Endodermal cell (in vitro differentiated cells): ENCODE measurements at regions not wholly inside any gene's neighbourhood (a gene's known extent, or its start where the extent isn't known, plus 50 kb on each side); places are given as distances from the start of the nearest gene placed in this dataset.

Source experiments
- DNase-seq: peaks from one replicate; pipeline ENCODE4 v3.0.0-alpha.2; 2017
- H3K27ac ChIP-seq: 2 replicates; pipeline ENCODE4 v1.5.1; 2013; ENCODE audit warnings: mild to moderate bottlenecking, low read depth, low read length, moderate library complexity
- H3K27me3 ChIP-seq: 2 replicates; pipeline ENCODE4 v1.6.1; 2013; ENCODE audit warnings: mild to moderate bottlenecking, low read length, moderate library complexity; ENCODE audit not compliant: insufficient read depth, control insufficient read depth, poor library complexity, severe bottlenecking
- H3K36me3 ChIP-seq: 2 replicates; pipeline ENCODE4 v1.7.0; 2013; ENCODE audit warnings: mild to moderate bottlenecking, low read length, moderate library complexity; ENCODE audit not compliant: control insufficient read depth, insufficient read depth
- H3K4me1 ChIP-seq: one replicate; pipeline ENCODE4 v1.7.0; 2013; ENCODE audit warnings: low read length; ENCODE audit not compliant: control insufficient read depth, insufficient read depth
- H3K4me3 ChIP-seq: 2 replicates; pipeline ENCODE4 v1.5.1; 2013; ENCODE audit warnings: mild to moderate bottlenecking, low read length, moderate library complexity
- H3K9ac ChIP-seq: 2 replicates; pipeline ENCODE4 v1.6.1; 2013; ENCODE audit warnings: mild to moderate bottlenecking, low read length, moderate library complexity; ENCODE audit not compliant: poor library complexity, severe bottlenecking; ENCODE audit errors: extremely low read depth
- H3K9me3 ChIP-seq: 2 replicates; pipeline ENCODE4 v1.6.1; 2013; ENCODE audit warnings: mild to moderate bottlenecking, low read length, moderate library complexity; ENCODE audit not compliant: control insufficient read depth
- H3K27ac Mint-ChIP-seq: 2 replicates; pipeline ENCODE4 v1.8.0; 2020; ENCODE audit warnings: mixed read lengths
- H3K27me3 Mint-ChIP-seq: 2 replicates; pipeline ENCODE4 v1.8.0; 2021; ENCODE audit warnings: mild to moderate bottlenecking, mixed read lengths; ENCODE audit not compliant: insufficient read depth
- H3K36me3 Mint-ChIP-seq: 2 replicates; pipeline ENCODE4 v1.8.0; 2020; ENCODE audit warnings: low read depth, mixed read lengths
- H3K4me1 Mint-ChIP-seq: 2 replicates; pipeline ENCODE4 v1.8.0; 2020; ENCODE audit warnings: mixed read lengths
- H3K4me3 Mint-ChIP-seq: 2 replicates; pipeline ENCODE4 v1.8.0; 2020; ENCODE audit warnings: mild to moderate bottlenecking, moderate library complexity, mixed read lengths
- H3K9me3 Mint-ChIP-seq: 2 replicates; pipeline ENCODE4 v1.8.0; 2020; ENCODE audit warnings: mild to moderate bottlenecking, mixed read lengths
- CTCF ChIP-seq: fragments of 200-600 bp; sonication (generic); conservative IDR thresholded peaks from 2 replicates; pipeline ENCODE4 v1.5.0; 2021; ENCODE audit warnings: antibody characterized with exemption, mild to moderate bottlenecking
- WGBS, 2 experiments: methylation state at CpG; one replicate each; pipeline versions ENCODE4 v1.1.5 to v1.1.7; 2013; ENCODE audit warnings: missing lambda C conversion rate in 2 of 2, mixed read lengths in 1 of 2; ENCODE audit not compliant: insufficient coverage in 1 of 2, insufficient read length in 1 of 2; 5-methylcytosine and 5-hydroxymethylcytosine counted together

DNA sequence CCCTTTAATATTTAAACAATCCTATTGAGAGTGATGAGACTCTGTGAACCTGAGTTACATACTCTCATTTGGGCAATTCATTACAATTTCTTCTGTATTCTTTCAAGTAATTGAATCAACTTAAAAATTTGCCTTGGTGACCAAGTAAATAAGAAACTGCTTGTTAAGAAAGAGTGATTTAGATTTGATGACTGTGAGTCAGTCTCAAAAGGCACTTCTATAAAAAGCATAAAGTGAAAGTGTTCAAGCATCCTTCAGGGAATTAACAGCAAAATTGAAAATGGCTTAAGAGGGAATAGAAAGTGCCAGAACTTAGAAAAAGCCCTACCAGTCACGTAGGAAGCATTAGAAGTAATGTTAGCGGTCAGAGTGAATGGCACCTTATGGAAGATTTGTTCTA is 654.7 kb downstream of the EPM2A start:
- Mint-ChIP-seq H3K4me3 (no peak overlapping the region), H3K4me1 (no peaks in the 10 kb centered on the region), H3K9me3 (peaks cover 8% of the 10 kb centered on the region), H3K27me3 (no peaks in the 10 kb centered on the region), H3K27ac (no peak overlapping the region), H3K36me3 (no peaks in the 10 kb centered on the region)
- Histone ChIP-seq H3K4me3 (no peak overlapping the region), H3K36me3 (no peaks in the 10 kb centered on the region), H3K9ac (no peak overlapping the region), H3K27ac (no peak overlapping the region), H3K27me3 (no peaks in the 10 kb centered on the region), H3K9me3 (no peaks in the 10 kb centered on the region), H3K4me1 (no peaks in the 10 kb centered on the region)
- WGBS, 2 experiments = 80 to 100% methylated on average over 1 to 2 of the region's 2 CpGs
- no peak for TF ChIP-seq CTCF
- no peak for DNase-seq

DNA sequence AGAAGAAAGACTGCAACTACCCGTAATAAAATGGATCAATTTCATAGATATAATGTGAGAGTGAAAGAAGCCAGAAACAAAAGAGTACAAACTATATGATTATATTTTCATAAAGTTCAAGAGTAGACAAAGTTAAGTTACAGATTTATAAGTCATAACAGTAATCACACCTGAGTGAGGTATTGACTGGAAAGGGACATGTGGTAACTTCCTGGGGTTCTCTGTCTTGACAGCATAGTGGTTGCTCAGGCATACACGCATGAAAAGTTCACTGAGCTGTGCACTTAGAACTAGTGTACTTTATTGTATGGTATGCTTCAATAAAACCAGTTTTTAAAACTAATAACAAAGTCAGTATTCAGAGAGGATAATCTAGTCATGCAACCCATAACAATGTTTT is 653.6 kb downstream of the EPM2A start:
- Mint-ChIP-seq H3K9me3 (peaks cover 4% of the 10 kb centered on the region), H3K27me3 (no peaks in the 10 kb centered on the region), H3K36me3 (no peaks in the 10 kb centered on the region), H3K4me1 (peaks cover 1% of the 10 kb centered on the region), H3K4me3 (no peak overlapping the region), H3K27ac (no peak overlapping the region)
- no peak for TF ChIP-seq CTCF
- DNase-seq = no peak
- WGBS, 2 experiments = 97% methylated on average over 2 of the region's 2 CpGs; no CpG with 5 or more reads in 1 of the 2 experiments
- H3K9ac ChIP-seq = no peak overlapping the region
- H3K36me3 ChIP-seq = no peaks in the 10 kb centered on the region
- no peak overlapping the region for H3K27ac ChIP-seq
- no peak overlapping the region for H3K4me3 ChIP-seq
- no peaks in the 10 kb centered on the region for H3K9me3 ChIP-seq
- no peaks in the 10 kb centered on the region for H3K4me1 ChIP-seq
- no peaks in the 10 kb centered on the region for H3K27me3 ChIP-seq

- no peak for DNase-seq
- H3K27me3 Mint-ChIP-seq = no peaks in the 10 kb centered on the region
- H3K36me3 Mint-ChIP-seq = no peaks in the 10 kb centered on the region
- H3K9me3 Mint-ChIP-seq = peaks cover 3% of the 10 kb centered on the region
- Histone ChIP-seq H3K4me1 (no peaks in the 10 kb centered on the region), H3K36me3 (no peaks in the 10 kb centered on the region), H3K4me3 (no peak overlapping the region), H3K9me3 (no peaks in the 10 kb centered on the region), H3K9ac (no peak overlapping the region), H3K27me3 (no peaks in the 10 kb centered on the region), H3K27ac (no peak overlapping the region)
- no peak overlapping the region for H3K4me3 Mint-ChIP-seq
- 95 to 100% methylated on average over 1 to 4 of the region's 4 CpGs for WGBS, 2 experiments
- no peak overlapping the region for H3K27ac Mint-ChIP-seq
- no peak for TF ChIP-seq CTCF
- peaks cover 1% of the 10 kb centered on the region for H3K4me1 Mint-ChIP-seq
Observed at GRCh38 chr6:145082359-145082758, 653.0 kb downstream of the EPM2A start.
